Ascending aorta (tissue), 2 donors: ENCODE measurements at regions not wholly inside any gene's neighbourhood (a gene's known extent, or its start where the extent isn't known, plus 50 kb on each side); places are given as distances from the start of the nearest gene placed in this dataset.

Experiments
- DNase-seq, 2 donors: peaks; one replicate each; pipeline ENCODE4 v3.0.0-alpha.2; 2019; ENCODE audit warnings: low spot score in 2 of 2
- H3K27ac ChIP-seq, 2 donors: fragments of 200-600 bp; sonication (generic); one replicate each; pipeline ENCODE4 v1.5.1; 2016 to 2017; ENCODE audit warnings: mild to moderate bottlenecking in 1 of 2
- H3K27me3 ChIP-seq: fragments of 200-600 bp; sonication (generic); one replicate; pipeline ENCODE4 v1.5.1; 2017
- H3K36me3 ChIP-seq, 2 donors: fragments of 200-600 bp; sonication (generic); one replicate each; pipeline ENCODE4 v1.5.1; 2016
- H3K4me1 ChIP-seq, 2 donors: fragments of 200-600 bp; sonication (generic); one replicate each; pipeline ENCODE4 v1.5.1; 2016 to 2017; ENCODE audit warnings: mild to moderate bottlenecking in 1 of 2
- H3K4me3 ChIP-seq, 2 donors: fragments of 200-600 bp; sonication (generic); one replicate each; pipeline ENCODE4 v1.5.1; 2016 to 2017; ENCODE audit warnings: mild to moderate bottlenecking in 1 of 2
- H3K9me3 ChIP-seq, 2 donors: fragments of 200-600 bp; sonication (generic); one replicate each; pipeline ENCODE4 v1.5.1; 2016
- intact Hi-C: fragments of 100-400 bp; cut with DNase I; formaldehyde crosslinking; loops from one replicate; pipeline ENCODE4 v1.15.1; 2023
- TF ChIP-seq, protein P1 (sequence below), 3 experiments: fragments of 200-600 bp in 2 of 3; fragments of 450-650 bp in 1 of 3; sonication (generic) in 2 of 3; IDR thresholded peaks; one replicate each; pipeline ENCODE4 v1.5.1; 2016 to 2019; ENCODE audit warnings: antibody characterized with exemption in 3 of 3, mild to moderate bottlenecking in 1 of 3, moderate library complexity in 1 of 3

- Histone ChIP-seq H3K27ac (no peak overlapping the region), H3K4me1 (no peaks in the 10 kb centered on the region), H3K4me3 (no peak overlapping the region), H3K36me3 (no peaks in the 10 kb centered on the region), H3K27me3 (no peaks in the 10 kb centered on the region), H3K9me3 (peaks cover 0 to 4% of the 10 kb centered on the region in 2 donors)
- no peak for DNase-seq
- intact Hi-C loops: no loop called here
- TF ChIP-seq, protein P1, sequence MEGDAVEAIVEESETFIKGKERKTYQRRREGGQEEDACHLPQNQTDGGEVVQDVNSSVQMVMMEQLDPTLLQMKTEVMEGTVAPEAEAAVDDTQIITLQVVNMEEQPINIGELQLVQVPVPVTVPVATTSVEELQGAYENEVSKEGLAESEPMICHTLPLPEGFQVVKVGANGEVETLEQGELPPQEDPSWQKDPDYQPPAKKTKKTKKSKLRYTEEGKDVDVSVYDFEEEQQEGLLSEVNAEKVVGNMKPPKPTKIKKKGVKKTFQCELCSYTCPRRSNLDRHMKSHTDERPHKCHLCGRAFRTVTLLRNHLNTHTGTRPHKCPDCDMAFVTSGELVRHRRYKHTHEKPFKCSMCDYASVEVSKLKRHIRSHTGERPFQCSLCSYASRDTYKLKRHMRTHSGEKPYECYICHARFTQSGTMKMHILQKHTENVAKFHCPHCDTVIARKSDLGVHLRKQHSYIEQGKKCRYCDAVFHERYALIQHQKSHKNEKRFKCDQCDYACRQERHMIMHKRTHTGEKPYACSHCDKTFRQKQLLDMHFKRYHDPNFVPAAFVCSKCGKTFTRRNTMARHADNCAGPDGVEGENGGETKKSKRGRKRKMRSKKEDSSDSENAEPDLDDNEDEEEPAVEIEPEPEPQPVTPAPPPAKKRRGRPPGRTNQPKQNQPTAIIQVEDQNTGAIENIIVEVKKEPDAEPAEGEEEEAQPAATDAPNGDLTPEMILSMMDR (IDR thresholded peaks at IDR 0.05): no peak
Measured at GRCh38 chr18:56186319-56186718, 452.1 kb downstream of the TXNL1 start.

- Histone ChIP-seq H3K27me3 (no peaks in the 10 kb centered on the region), H3K36me3 (no peaks in the 10 kb centered on the region), H3K4me1 (no peaks in the 10 kb centered on the region), H3K4me3 (no peak overlapping the region), H3K9me3 (peaks cover 0 to 4% of the 10 kb centered on the region in 2 donors), H3K27ac (no peak overlapping the region)
- intact Hi-C loops: no loop called here
- DNase-seq: no peak
- TF ChIP-seq, protein P1 (IDR thresholded peaks at IDR 0.05): no peak
Measured at GRCh38 chr18:56185126-56185525, 453.3 kb downstream of the TXNL1 start.

DNA sequence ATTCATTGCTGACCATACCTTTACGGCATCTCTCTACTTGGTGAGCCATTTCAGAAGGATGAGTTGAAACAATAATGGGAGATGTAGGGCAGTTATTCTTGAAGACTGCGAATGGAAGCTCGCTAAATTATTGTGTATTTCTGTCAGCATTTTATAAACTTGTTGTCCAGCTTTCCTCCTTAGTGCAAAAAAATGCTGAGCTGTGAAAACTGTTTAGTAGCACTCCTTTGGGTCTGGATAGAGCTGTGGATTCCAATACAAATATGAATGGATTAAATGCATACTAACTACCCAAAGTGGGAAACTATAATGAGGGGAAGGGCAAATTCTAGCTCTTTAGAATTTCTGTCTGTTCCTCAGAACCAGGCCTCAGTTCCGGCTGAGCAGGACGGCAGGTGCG is 461.6 kb downstream of the TXNL1 start:
- H3K27me3 ChIP-seq: no peaks in the 10 kb centered on the region
- no peak overlapping the region for H3K4me3 ChIP-seq
- intact Hi-C loops: no loop called here
- H3K4me1 ChIP-seq: no peaks in the 10 kb centered on the region
- no peak for DNase-seq
- H3K36me3 ChIP-seq: no peaks in the 10 kb centered on the region
- H3K9me3 ChIP-seq: no peaks in the 10 kb centered on the region
- TF ChIP-seq, protein P1 (IDR thresholded peaks at IDR 0.05): no peak
- H3K27ac ChIP-seq: no peak overlapping the region

DNA sequence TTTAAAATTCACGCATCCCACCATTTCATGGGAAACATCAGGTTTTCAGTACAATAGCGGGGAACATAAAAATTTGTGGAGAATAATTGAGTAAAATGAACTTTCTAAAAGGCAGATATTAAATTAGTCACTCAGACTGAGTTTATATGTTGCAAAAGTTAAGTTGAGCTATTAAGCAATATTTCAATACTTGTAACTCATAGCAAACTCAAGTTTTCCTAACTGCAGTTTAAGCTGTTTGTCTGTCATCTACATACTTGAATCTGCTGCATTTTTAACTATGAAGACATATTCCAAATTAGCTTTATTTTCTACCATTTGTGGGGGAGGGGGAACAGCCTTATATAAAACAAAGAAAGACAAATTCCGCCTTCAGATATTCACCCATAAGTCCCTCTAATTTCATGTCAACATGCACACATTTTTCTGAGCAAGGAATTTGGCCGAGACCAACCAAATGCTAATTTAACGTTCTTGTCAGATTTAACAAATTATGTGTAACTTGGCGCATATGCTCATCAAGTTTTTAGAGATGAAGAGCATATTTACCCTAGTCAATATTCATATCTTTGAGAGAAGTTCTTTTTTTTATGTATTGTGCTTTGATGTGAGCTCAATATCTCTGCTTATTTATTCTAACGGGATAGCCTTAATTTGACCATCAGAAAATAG is 462.9 kb downstream of the TXNL1 start:
- Histone ChIP-seq H3K4me1 (no peaks in the 10 kb centered on the region), H3K4me3 (no peak overlapping the region), H3K36me3 (no peaks in the 10 kb centered on the region), H3K27ac (no peak overlapping the region), H3K9me3 (no peaks in the 10 kb centered on the region), H3K27me3 (no peaks in the 10 kb centered on the region)
- intact Hi-C loops: no loop called here
- no peak for DNase-seq
- TF ChIP-seq, protein P1 (IDR thresholded peaks at IDR 0.05): no peak

DNA sequence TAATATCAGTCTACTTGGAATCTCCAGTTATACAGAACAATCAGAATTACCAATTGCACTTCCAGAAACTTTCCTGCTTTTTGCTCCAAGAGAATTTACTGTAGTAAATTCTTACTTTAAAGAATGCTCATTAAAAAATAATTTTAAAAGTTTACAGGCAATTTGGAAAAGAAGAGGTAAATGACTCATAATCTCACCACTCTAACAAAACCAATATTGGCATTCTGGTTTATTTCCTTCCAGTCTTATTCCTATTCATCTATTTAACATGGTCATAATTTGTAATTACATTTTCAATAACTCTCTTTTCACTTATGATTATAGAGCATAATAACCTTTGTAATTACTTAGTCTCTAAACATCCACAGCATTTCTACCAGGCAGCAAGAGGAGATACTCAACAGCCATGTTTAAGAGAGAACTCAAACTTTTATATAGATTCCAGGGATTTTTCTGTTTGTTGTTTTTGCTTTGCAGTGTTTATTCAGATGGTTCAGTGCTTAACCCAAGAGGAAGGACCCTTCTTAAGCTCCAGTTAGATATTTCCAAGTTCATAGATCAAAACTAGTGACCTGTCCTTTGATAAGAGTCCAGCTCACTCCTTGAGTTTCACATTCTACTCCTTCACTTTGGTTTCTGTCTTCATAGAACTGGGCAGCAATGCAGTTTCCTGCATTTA is 464.7 kb downstream of the TXNL1 start:
- no peaks in the 10 kb centered on the region for H3K36me3 ChIP-seq
- intact Hi-C loops: no loop called here
- DNase-seq: no peak
- H3K9me3 ChIP-seq: no peaks in the 10 kb centered on the region
- TF ChIP-seq, protein P1 (IDR thresholded peaks at IDR 0.05): no peak
- no peaks in the 10 kb centered on the region for H3K4me1 ChIP-seq
- no peaks in the 10 kb centered on the region for H3K27me3 ChIP-seq
- no peak overlapping the region for H3K27ac ChIP-seq
- no peak overlapping the region for H3K4me3 ChIP-seq
